Glutamatergic neuron (in vitro differentiated cells): ENCODE measurements at regions not wholly inside any gene's neighbourhood (a gene's known extent, or its start where the extent isn't known, plus 50 kb on each side); places are given as distances from the start of the nearest gene placed in this dataset.

ENCODE experiments used
- DNase-seq: peaks from one replicate; pipeline ENCODE4 v3.0.0; 2022
- H3K27ac Mint-ChIP-seq: one replicate; pipeline ENCODE4 v1.8.0; 2020; ENCODE audit warnings: mild to moderate bottlenecking, mixed read lengths, inconsistent platforms; ENCODE audit not compliant: unreplicated experiment
- H3K27me3 Mint-ChIP-seq: one replicate; pipeline ENCODE4 v1.8.0; 2020; ENCODE audit warnings: mild to moderate bottlenecking, moderate library complexity, mixed read lengths, inconsistent platforms; ENCODE audit not compliant: unreplicated experiment
- H3K36me3 Mint-ChIP-seq: one replicate; pipeline ENCODE4 v1.8.0; 2020; ENCODE audit warnings: mild to moderate bottlenecking, mixed read lengths, inconsistent platforms; ENCODE audit not compliant: unreplicated experiment
- H3K4me1 Mint-ChIP-seq: one replicate; pipeline ENCODE4 v1.8.0; 2020; ENCODE audit warnings: mild to moderate bottlenecking, low read depth, mixed read lengths, inconsistent platforms; ENCODE audit not compliant: unreplicated experiment
- H3K4me3 Mint-ChIP-seq: one replicate; pipeline ENCODE4 v1.8.0; 2020; ENCODE audit warnings: mild to moderate bottlenecking, mixed read lengths, inconsistent platforms; ENCODE audit not compliant: unreplicated experiment
- H3K9me3 Mint-ChIP-seq: one replicate; pipeline ENCODE4 v1.8.0; 2020; ENCODE audit warnings: mild to moderate bottlenecking, moderate library complexity, mixed read lengths, inconsistent platforms; ENCODE audit not compliant: unreplicated experiment
- TF ChIP-seq, protein P1 (sequence below): fragments of 200-600 bp; sonication (generic); IDR thresholded peaks from one replicate; pipeline ENCODE4 v1.5.0; 2021; ENCODE audit not compliant: partially characterized antibody, unreplicated experiment

DNA sequence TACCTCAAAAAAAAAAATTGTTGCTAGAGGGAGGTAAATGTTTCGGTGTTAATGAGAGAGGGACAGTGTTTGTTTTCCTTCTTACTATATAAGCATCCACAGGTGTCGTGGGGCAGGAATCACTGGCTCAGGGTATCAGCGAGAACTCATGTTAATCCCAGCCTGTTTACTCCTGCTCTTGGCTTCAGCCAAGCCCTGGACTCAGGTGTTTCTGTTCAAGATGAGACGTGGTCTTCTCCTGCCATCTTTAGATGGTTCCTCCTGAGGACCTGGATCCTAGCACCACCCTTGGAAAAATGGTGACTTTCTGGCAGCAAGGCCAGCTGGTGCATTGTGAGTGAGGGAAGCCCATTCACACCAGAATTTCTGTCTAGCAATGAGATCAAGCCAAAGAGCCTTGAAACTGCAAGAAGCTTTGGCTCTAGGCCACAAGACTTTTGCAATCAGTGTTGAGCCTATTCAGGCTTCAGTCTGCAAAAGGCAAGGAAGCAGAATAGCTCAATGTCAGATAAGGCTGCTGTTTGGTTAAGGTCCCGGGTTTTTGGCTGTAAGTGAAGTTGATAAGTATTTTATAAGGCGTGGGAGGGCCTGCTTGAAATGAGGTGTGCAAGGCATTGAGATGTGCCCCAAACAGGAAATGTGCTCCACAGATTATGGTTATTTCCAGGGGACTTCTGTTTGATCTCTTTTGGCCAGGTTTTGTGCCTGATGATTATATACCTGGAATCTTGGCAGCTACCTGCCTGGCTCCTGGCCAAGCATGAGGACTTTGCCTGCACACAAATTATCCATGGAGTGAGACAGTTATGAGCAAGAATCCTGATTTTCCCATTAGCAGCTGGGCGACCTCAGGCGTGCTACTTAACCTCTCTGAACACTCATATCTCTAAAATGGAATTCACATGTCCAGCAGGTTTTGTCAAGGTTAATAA lies 99.8 kb downstream of the TENT4A start:
- H3K36me3 Mint-ChIP-seq, result no peaks in the 10 kb centered on the region
- H3K4me1 Mint-ChIP-seq, result no peaks in the 10 kb centered on the region

GRCh38 chr5:6814816-6815215 lies 101.6 kb downstream of the TENT4A start:
- DNase-seq, result no peak
- Mint-ChIP-seq H3K27ac (no peak overlapping the region), H3K4me1 (peaks cover 12% of the 10 kb centered on the region), H3K4me3 (no peak overlapping the region), H3K9me3 (no peaks in the 10 kb centered on the region), H3K27me3 (no peaks in the 10 kb centered on the region), H3K36me3 (no peaks in the 10 kb centered on the region)
- TF ChIP-seq, protein P1, sequence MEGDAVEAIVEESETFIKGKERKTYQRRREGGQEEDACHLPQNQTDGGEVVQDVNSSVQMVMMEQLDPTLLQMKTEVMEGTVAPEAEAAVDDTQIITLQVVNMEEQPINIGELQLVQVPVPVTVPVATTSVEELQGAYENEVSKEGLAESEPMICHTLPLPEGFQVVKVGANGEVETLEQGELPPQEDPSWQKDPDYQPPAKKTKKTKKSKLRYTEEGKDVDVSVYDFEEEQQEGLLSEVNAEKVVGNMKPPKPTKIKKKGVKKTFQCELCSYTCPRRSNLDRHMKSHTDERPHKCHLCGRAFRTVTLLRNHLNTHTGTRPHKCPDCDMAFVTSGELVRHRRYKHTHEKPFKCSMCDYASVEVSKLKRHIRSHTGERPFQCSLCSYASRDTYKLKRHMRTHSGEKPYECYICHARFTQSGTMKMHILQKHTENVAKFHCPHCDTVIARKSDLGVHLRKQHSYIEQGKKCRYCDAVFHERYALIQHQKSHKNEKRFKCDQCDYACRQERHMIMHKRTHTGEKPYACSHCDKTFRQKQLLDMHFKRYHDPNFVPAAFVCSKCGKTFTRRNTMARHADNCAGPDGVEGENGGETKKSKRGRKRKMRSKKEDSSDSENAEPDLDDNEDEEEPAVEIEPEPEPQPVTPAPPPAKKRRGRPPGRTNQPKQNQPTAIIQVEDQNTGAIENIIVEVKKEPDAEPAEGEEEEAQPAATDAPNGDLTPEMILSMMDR, result no peak

More for the DNA sequence above, 99.8 kb downstream of the TENT4A start:
- TF ChIP-seq, protein P1, result no peak
- Mint-ChIP-seq H3K27ac (no peak overlapping the region), H3K4me3 (no peak overlapping the region), H3K9me3 (no peaks in the 10 kb centered on the region), H3K27me3 (no peaks in the 10 kb centered on the region)
- DNase-seq, result no peak

- no peak overlapping the region for H3K27ac Mint-ChIP-seq
- H3K4me1 Mint-ChIP-seq, result peaks cover 19% of the 10 kb centered on the region
- DNase-seq, result no peak
- peaks cover 2% of the 10 kb centered on the region for H3K27me3 Mint-ChIP-seq
- TF ChIP-seq, protein P1, result no peak
- peaks cover 2% of the 10 kb centered on the region for H3K9me3 Mint-ChIP-seq
- H3K36me3 Mint-ChIP-seq, result peaks cover 6% of the 10 kb centered on the region
- H3K4me3 Mint-ChIP-seq, result no peak overlapping the region
Observed at GRCh38 chr5:6818594-6819511, 105.6 kb downstream of the TENT4A start.

GRCh38 chr5:6819521-6819920 lies 106.3 kb downstream of the TENT4A start:
- DNase-seq, result no peak
- peaks cover 2% of the 10 kb centered on the region for H3K27me3 Mint-ChIP-seq
- H3K9me3 Mint-ChIP-seq, result peaks cover 2% of the 10 kb centered on the region
- H3K4me1 Mint-ChIP-seq, result peaks cover 19% of the 10 kb centered on the region
- H3K4me3 Mint-ChIP-seq, result no peak overlapping the region
- TF ChIP-seq, protein P1, result no peak
- peaks cover 10% of the 10 kb centered on the region for H3K36me3 Mint-ChIP-seq
- H3K27ac Mint-ChIP-seq, result no peak overlapping the region
